ENCODE measurements at regions not wholly inside any gene's neighbourhood (a gene's known extent, or its start where the extent isn't known, plus 50 kb on each side); places are given as distances from the start of the nearest gene placed in this dataset.

GRCh38 chr5:172573120-172573882, 67.8 kb upstream of the NEURL1B start:
- Histone ChIP-seq H3K9me3 (no peaks in the 10 kb centered on the region), H3K4me3 (no peak overlapping the region), H3K27ac (no peak overlapping the region), H3K27me3 (replicated peaks; ENCODE audit: insufficient read depth) (no peaks in the 10 kb centered on the region), H3K36me3 (no peaks in the 10 kb centered on the region), H3K4me1 (ENCODE audit: control insufficient read depth in 1 of 2, low read depth in 2 of 2) (peaks cover 0 to 6% of the 10 kb centered on the region in 2 donors)
- ATAC-seq (ENCODE audit: insufficient number of reproducible peaks, low FRiP score, low read depth) = no peak
- no peak for DNase-seq (ENCODE audit: low spot score)
- no peak for TF ChIP-seq CTCF (IDR thresholded peaks at IDR 0.05)

- Histone ChIP-seq H3K9me3 (no peaks in the 10 kb centered on the region), H3K4me1 (ENCODE audit: control insufficient read depth in 1 of 2, low read depth in 2 of 2) (peaks cover 0 to 6% of the 10 kb centered on the region in 2 donors), H3K4me3 (no peak overlapping the region), H3K27me3 (replicated peaks; ENCODE audit: insufficient read depth) (no peaks in the 10 kb centered on the region), H3K36me3 (no peaks in the 10 kb centered on the region), H3K27ac (no peak overlapping the region)
- no peak for DNase-seq (ENCODE audit: low spot score)
- no peak for TF ChIP-seq CTCF (IDR thresholded peaks at IDR 0.05)
- ATAC-seq (ENCODE audit: insufficient number of reproducible peaks, low FRiP score, low read depth) = no peak
Measured at GRCh38 chr5:172572440-172572839, 68.6 kb upstream of the NEURL1B start.

- peaks cover 0 to 6% of the 10 kb centered on the region in 2 donors for H3K4me1 ChIP-seq (ENCODE audit: control insufficient read depth in 1 of 2, low read depth in 2 of 2)
- no peak for TF ChIP-seq CTCF (IDR thresholded peaks at IDR 0.05)
- H3K36me3 ChIP-seq = no peaks in the 10 kb centered on the region
- H3K4me3 ChIP-seq = no peak overlapping the region
- H3K27ac ChIP-seq = no peak overlapping the region
- no peaks in the 10 kb centered on the region for H3K27me3 ChIP-seq (replicated peaks; ENCODE audit: insufficient read depth)
- DNase-seq (ENCODE audit: low spot score) (no peak), ATAC-seq (ENCODE audit: insufficient number of reproducible peaks, low FRiP score, low read depth) (no peak)
- H3K9me3 ChIP-seq = no peaks in the 10 kb centered on the region
Measured at GRCh38 chr5:172571892-172572291, 69.2 kb upstream of the NEURL1B start.

GRCh38 chr5:172571413-172571812, 69.7 kb upstream of the NEURL1B start:
- no peak overlapping the region for H3K4me3 ChIP-seq
- peaks cover 0 to 6% of the 10 kb centered on the region in 2 donors for H3K4me1 ChIP-seq (ENCODE audit: control insufficient read depth in 1 of 2, low read depth in 2 of 2)
- H3K36me3 ChIP-seq = no peaks in the 10 kb centered on the region
- no peaks in the 10 kb centered on the region for H3K27me3 ChIP-seq (replicated peaks; ENCODE audit: insufficient read depth)
- no peak overlapping the region for H3K27ac ChIP-seq
- TF ChIP-seq CTCF (IDR thresholded peaks at IDR 0.05) = no peak
- DNase-seq (ENCODE audit: low spot score) = no peak
- no peak for ATAC-seq (ENCODE audit: insufficient number of reproducible peaks, low FRiP score, low read depth)
- no peaks in the 10 kb centered on the region for H3K9me3 ChIP-seq

- H3K4me1 ChIP-seq (ENCODE audit: control insufficient read depth in 1 of 2, low read depth in 2 of 2) = peaks cover 0 to 6% of the 10 kb centered on the region in 2 donors
- no peak for ATAC-seq (ENCODE audit: insufficient number of reproducible peaks, low FRiP score, low read depth)
Measured at GRCh38 chr5:172570594-172571334, 70.3 kb upstream of the NEURL1B start.

More at GRCh38 chr5:172570594-172571334, 70.3 kb upstream of the NEURL1B start:
- Histone ChIP-seq H3K4me3 (no peak overlapping the region), H3K27ac (no peak overlapping the region), H3K36me3 (no peaks in the 10 kb centered on the region), H3K27me3 (replicated peaks; ENCODE audit: insufficient read depth) (no peaks in the 10 kb centered on the region), H3K9me3 (no peaks in the 10 kb centered on the region)
- no peak for DNase-seq (ENCODE audit: low spot score)
- TF ChIP-seq CTCF (IDR thresholded peaks at IDR 0.05) = no peak
